ENCODE measurements at regions not wholly inside any gene's neighbourhood (a gene's known extent, or its start where the extent isn't known, plus 50 kb on each side); places are given as distances from the start of the nearest gene placed in this dataset.

DNA sequence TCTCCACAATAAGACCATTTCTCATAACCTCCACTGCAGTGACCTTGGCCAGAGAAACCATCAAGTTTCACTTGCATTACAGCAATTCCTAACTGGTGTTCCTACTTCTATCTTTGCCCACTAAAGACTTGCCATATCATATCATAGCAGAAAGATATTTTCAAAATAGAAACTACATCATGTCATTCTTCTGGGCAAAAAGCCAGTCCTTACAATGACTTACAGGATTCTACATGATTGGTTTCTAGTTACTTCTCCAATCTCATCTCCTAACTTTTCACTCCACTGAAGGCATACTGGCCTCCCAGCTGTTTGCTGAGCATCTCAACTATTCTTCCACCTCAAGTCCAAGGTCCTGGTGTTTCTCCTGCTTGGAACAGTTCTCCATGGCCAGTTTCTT, 151.4 kb downstream of the HNMT start (continued):
- TF ChIP-seq, protein P1, sequence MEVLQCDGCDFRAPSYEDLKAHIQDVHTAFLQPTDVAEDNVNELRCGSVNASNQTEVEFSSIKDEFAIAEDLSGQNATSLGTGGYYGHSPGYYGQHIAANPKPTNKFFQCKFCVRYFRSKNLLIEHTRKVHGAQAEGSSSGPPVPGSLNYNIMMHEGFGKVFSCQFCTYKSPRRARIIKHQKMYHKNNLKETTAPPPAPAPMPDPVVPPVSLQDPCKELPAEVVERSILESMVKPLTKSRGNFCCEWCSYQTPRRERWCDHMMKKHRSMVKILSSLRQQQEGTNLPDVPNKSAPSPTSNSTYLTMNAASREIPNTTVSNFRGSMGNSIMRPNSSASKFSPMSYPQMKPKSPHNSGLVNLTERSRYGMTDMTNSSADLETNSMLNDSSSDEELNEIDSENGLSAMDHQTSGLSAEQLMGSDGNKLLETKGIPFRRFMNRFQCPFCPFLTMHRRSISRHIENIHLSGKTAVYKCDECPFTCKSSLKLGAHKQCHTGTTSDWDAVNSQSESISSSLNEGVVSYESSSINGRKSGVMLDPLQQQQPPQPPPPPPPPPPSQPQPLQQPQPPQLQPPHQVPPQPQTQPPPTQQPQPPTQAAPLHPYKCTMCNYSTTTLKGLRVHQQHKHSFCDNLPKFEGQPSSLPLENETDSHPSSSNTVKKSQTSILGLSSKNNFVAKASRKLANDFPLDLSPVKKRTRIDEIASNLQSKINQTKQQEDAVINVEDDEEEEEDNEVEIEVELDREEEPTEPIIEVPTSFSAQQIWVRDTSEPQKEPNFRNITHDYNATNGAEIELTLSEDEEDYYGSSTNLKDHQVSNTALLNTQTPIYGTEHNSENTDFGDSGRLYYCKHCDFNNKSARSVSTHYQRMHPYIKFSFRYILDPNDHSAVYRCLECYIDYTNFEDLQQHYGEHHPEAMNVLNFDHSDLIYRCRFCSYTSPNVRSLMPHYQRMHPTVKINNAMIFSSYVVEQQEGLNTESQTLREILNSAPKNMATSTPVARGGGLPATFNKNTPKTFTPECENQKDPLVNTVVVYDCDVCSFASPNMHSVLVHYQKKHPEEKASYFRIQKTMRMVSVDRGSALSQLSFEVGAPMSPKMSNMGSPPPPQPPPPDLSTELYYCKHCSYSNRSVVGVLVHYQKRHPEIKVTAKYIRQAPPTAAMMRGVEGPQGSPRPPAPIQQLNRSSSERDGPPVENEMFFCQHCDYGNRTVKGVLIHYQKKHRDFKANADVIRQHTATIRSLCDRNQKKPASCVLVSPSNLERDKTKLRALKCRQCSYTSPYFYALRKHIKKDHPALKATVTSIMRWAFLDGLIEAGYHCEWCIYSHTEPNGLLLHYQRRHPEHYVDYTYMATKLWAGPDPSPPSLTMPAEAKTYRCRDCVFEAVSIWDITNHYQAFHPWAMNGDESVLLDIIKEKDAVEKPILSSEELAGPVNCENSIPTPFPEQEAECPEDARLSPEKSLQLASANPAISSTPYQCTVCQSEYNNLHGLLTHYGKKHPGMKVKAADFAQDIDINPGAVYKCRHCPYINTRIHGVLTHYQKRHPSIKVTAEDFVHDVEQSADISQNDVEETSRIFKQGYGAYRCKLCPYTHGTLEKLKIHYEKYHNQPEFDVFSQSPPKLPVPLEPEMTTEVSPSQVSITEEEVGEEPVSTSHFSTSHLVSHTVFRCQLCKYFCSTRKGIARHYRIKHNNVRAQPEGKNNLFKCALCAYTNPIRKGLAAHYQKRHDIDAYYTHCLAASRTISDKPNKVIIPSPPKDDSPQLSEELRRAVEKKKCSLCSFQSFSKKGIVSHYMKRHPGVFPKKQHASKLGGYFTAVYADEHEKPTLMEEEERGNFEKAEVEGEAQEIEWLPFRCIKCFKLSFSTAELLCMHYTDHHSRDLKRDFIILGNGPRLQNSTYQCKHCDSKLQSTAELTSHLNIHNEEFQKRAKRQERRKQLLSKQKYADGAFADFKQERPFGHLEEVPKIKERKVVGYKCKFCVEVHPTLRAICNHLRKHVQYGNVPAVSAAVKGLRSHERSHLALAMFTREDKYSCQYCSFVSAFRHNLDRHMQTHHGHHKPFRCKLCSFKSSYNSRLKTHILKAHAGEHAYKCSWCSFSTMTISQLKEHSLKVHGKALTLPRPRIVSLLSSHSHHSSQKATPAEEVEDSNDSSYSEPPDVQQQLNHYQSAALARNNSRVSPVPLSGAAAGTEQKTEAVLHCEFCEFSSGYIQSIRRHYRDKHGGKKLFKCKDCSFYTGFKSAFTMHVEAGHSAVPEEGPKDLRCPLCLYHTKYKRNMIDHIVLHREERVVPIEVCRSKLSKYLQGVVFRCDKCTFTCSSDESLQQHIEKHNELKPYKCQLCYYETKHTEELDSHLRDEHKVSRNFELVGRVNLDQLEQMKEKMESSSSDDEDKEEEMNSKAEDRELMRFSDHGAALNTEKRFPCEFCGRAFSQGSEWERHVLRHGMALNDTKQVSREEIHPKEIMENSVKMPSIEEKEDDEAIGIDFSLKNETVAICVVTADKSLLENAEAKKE (CRISPR knock-in tag; IDR thresholded peaks at IDR 0.05): no peak
- TF ChIP-seq, protein P2, sequence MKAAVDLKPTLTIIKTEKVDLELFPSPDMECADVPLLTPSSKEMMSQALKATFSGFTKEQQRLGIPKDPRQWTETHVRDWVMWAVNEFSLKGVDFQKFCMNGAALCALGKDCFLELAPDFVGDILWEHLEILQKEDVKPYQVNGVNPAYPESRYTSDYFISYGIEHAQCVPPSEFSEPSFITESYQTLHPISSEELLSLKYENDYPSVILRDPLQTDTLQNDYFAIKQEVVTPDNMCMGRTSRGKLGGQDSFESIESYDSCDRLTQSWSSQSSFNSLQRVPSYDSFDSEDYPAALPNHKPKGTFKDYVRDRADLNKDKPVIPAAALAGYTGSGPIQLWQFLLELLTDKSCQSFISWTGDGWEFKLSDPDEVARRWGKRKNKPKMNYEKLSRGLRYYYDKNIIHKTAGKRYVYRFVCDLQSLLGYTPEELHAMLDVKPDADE (IDR thresholded peaks at IDR 0.05): no peak

DNA sequence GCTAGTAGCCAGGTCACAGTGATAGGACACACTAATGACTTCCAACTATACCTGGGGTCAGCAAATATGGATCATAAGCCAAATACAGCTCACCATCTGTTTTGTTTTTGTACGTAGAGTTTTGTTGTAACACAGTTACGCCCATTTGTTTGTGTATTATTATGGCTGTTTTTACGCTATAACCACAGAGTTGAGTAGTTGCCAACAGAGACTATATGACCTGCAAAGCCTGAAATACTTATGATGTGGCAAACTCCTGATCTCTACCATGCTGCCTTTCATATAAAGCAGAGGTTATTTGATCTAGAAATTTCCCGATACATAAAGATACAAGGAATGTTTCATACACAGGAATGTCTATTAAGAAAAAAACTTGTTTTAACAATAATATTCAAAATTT, 152.2 kb downstream of the HNMT start:
- H3K9me3 Mint-ChIP-seq: peaks cover 15% of the 10 kb centered on the region
- H3K4me1 Mint-ChIP-seq: no peaks in the 10 kb centered on the region
- TF ChIP-seq EZH2phosphoT487 (IDR thresholded peaks at IDR 0.05; ENCODE audit: unreplicated experiment) (no peak), JUNB (IDR thresholded peaks at IDR 0.05; ENCODE audit: unreplicated experiment) (no peak), ZNF114 (CRISPR knock-in tag; IDR thresholded peaks at IDR 0.05) (no peak), ZNF331 (CRISPR knock-in tag; IDR thresholded peaks at IDR 0.05; ENCODE audit: low read depth) (no peak), STAT1 (IDR thresholded peaks at IDR 0.05; ENCODE audit: unreplicated experiment) (no peak), CREB1 (CRISPR knock-in tag; IDR thresholded peaks at IDR 0.05; ENCODE audit: low read depth) (no peak)
- TF ChIP-seq, protein P3, sequence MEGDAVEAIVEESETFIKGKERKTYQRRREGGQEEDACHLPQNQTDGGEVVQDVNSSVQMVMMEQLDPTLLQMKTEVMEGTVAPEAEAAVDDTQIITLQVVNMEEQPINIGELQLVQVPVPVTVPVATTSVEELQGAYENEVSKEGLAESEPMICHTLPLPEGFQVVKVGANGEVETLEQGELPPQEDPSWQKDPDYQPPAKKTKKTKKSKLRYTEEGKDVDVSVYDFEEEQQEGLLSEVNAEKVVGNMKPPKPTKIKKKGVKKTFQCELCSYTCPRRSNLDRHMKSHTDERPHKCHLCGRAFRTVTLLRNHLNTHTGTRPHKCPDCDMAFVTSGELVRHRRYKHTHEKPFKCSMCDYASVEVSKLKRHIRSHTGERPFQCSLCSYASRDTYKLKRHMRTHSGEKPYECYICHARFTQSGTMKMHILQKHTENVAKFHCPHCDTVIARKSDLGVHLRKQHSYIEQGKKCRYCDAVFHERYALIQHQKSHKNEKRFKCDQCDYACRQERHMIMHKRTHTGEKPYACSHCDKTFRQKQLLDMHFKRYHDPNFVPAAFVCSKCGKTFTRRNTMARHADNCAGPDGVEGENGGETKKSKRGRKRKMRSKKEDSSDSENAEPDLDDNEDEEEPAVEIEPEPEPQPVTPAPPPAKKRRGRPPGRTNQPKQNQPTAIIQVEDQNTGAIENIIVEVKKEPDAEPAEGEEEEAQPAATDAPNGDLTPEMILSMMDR (conservative IDR thresholded peaks at IDR 0.05; ENCODE audit: low read depth in 2 of 2): no peak
- TF ChIP-seq, protein P4, sequence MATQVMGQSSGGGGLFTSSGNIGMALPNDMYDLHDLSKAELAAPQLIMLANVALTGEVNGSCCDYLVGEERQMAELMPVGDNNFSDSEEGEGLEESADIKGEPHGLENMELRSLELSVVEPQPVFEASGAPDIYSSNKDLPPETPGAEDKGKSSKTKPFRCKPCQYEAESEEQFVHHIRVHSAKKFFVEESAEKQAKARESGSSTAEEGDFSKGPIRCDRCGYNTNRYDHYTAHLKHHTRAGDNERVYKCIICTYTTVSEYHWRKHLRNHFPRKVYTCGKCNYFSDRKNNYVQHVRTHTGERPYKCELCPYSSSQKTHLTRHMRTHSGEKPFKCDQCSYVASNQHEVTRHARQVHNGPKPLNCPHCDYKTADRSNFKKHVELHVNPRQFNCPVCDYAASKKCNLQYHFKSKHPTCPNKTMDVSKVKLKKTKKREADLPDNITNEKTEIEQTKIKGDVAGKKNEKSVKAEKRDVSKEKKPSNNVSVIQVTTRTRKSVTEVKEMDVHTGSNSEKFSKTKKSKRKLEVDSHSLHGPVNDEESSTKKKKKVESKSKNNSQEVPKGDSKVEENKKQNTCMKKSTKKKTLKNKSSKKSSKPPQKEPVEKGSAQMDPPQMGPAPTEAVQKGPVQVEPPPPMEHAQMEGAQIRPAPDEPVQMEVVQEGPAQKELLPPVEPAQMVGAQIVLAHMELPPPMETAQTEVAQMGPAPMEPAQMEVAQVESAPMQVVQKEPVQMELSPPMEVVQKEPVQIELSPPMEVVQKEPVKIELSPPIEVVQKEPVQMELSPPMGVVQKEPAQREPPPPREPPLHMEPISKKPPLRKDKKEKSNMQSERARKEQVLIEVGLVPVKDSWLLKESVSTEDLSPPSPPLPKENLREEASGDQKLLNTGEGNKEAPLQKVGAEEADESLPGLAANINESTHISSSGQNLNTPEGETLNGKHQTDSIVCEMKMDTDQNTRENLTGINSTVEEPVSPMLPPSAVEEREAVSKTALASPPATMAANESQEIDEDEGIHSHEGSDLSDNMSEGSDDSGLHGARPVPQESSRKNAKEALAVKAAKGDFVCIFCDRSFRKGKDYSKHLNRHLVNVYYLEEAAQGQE (IDR thresholded peaks at IDR 0.05; ENCODE audit: unreplicated experiment): no peak
- TF ChIP-seq, protein P2 (IDR thresholded peaks at IDR 0.05): no peak

More for the DNA sequence above, 152.2 kb downstream of the HNMT start:
- H3K27ac Mint-ChIP-seq: no peak overlapping the region
- H2AFZ ChIP-seq: no peak overlapping the region
- ATAC-seq (no peak), DNase-seq (ENCODE audit: low spot score) (no peak)
- H3K4me2 ChIP-seq: no peak overlapping the region
- no peak overlapping the region for H3K4me3 ChIP-seq
- H3K27ac ChIP-seq (ENCODE audit: low read depth): no peak overlapping the region
- no peaks in the 10 kb centered on the region; the same call in 1 of the 2 replicates for H3K4me1 ChIP-seq (ENCODE audit: insufficient read depth)
- peaks cover 12% of the 10 kb centered on the region; the same call in 2 of the 3 replicates for H3K36me3 Mint-ChIP-seq (ENCODE audit: low read depth)
- H3K27me3 ChIP-seq (ENCODE audit: insufficient read depth): no peaks in the 10 kb centered on the region
- no peaks in the 10 kb centered on the region for H3F3A ChIP-seq (replicated peaks; ENCODE audit: low read depth)
- H4K20me1 ChIP-seq (replicated peaks; ENCODE audit: insufficient read depth): no peaks in the 10 kb centered on the region
- H3K4me3 Mint-ChIP-seq: no peak overlapping the region
- H3K36me3 ChIP-seq (ENCODE audit: insufficient read depth): no peaks in the 10 kb centered on the region
- H3K79me2 ChIP-seq (replicated peaks; ENCODE audit: insufficient read depth): no peaks in the 10 kb centered on the region
- H3K27me3 Mint-ChIP-seq (ENCODE audit: insufficient read depth, low read depth, poor library complexity): no peaks in the 10 kb centered on the region
- H3K9me2 ChIP-seq (ENCODE audit: insufficient read depth): no peaks in the 10 kb centered on the region

All from GM23338 (cell line).